A673 (cell line): ENCODE measurements at regions not wholly inside any gene's neighbourhood (a gene's known extent, or its start where the extent isn't known, plus 50 kb on each side); places are given as distances from the start of the nearest gene placed in this dataset.

Source experiments
- CTCF ChIP-seq: fragments of 300-800, 200-600 bp; sonication (generic); conservative IDR thresholded peaks from 2 replicates; pipeline ENCODE4 v1.5.1; 2017; ENCODE audit warnings: low read depth, mild to moderate bottlenecking, antibody characterized with exemption, low read length, moderate library complexity, mixed read lengths
- EZH2 ChIP-seq: fragments of 200-600 bp; sonication (generic); IDR thresholded peaks from 2 replicates; pipeline ENCODE4 v1.6.1; 2017; ENCODE audit warnings: borderline replicate concordance, low read depth, mild to moderate bottlenecking, mixed read lengths, antibody characterized with exemption, low read length; ENCODE audit not compliant: poor library complexity, severe bottlenecking

- TF ChIP-seq CTCF (no peak), EZH2 (no peak)
Measured at GRCh38 chr7:25055520-25056220, 69.4 kb downstream of the CYCS start.
